AG08396 (cell line): ENCODE measurements at regions not wholly inside any gene's neighbourhood (a gene's known extent, or its start where the extent isn't known, plus 50 kb on each side); places are given as distances from the start of the nearest gene placed in this dataset.

ENCODE experiments used
- DNase-seq: peaks from one replicate; pipeline ENCODE4 v3.0.0; 2012; ENCODE audit warnings: low spot score, mixed read lengths

GRCh38 chr5:66469684-66470083 is 126.5 kb upstream of the MAST4 start:
- no peak for DNase-seq

GRCh38 chr5:66472010-66472409 is 124.2 kb upstream of the MAST4 start:
- no peak for DNase-seq

GRCh38 chr5:66475731-66476130 is 120.5 kb upstream of the MAST4 start:
- DNase-seq: no peak

DNA sequence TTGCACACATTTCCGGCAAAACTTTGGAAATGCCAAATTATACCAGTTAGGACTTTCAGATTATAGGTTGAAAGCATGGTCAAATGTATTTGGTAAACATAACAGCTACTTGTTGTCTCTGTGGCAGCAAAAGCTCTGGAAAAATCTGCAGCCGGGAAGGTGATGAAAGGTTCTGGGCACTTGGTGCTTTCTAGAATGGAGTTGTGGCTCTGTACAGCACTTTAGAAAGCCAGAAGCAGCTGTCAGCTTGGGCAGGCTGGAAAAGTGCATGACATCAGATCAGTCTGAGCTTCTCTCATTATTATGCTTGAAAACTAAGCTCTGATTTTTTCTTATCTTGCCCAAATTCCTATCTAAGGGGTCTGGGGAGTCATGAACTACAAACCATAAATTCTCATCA is 118.6 kb upstream of the MAST4 start:
- no peak for DNase-seq

GRCh38 chr5:66494437-66494836 is 101.8 kb upstream of the MAST4 start:
- DNase-seq: no peak

DNA sequence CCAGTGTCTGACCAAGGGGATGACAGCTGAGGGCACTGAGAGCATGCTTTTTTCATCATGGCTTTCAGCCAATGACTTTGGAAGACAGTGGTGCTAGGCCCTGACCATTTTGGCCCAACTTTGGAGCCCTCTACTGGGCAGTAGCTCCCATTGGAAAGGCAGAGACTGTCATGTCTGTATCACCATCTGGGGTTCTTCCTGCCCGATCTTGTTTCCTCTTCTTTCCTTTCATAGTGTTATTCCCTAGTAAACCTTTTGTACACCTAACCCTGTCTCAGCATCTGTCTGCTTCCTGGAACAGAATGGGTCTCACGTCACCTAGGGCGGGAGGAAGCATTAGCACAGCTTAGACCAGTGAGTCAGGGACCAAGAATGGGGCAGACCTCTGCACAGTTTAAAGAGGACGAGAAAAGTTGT is 97.4 kb upstream of the MAST4 start:
- DNase-seq: peak; percentile 10

DNA sequence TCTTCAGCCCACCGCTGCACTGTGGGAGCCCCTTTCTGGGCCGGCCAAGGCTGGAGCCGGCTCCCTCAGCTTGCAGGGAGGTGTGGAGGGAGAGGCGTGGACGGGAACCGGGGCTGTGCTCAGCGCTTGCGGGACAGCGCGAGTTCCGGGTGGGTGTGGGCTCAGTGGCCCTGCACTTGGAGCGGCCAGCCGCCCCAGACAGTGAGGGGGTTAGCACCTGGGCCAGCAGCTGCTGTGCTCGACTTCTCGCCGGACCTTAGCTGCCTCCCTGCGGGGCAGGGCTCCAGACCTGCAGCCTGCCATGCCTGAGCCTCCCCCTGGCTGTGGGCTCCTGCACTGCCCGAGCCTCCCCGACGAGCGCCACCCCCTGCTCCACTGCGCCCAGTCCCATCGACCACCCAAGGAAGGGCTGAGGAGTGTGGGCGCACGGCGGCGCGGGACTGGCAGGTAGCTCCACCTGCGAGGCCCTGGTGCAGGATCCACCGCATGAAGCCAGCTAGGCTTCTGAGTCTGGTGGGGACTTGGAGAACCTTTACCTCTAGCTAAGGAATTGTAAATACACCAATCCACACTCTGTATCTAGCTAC is 92.9 kb upstream of the MAST4 start:
- DNase-seq: no peak

GRCh38 chr5:66507106-66507505 is 89.1 kb upstream of the MAST4 start:
- DNase-seq: no peak

DNA sequence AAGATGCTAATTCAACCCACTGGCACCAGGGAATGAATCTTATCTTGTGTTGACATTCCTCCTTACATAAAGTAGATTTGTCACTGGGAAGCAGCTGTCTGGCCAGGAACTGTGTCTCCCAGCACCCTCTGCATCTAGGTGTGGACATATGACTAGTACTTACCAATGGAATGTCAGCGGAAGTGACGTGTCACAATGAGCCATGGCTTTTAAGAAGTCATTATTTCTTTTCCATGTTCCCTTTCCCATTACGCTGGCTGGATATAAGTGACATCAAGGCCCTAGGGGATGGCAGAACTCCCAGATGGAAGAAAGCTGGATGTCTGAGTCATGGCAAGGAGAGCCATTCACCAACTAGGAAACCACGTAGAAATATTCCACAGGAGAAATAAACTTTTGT is 84.7 kb upstream of the MAST4 start:
- DNase-seq: no peak

DNA sequence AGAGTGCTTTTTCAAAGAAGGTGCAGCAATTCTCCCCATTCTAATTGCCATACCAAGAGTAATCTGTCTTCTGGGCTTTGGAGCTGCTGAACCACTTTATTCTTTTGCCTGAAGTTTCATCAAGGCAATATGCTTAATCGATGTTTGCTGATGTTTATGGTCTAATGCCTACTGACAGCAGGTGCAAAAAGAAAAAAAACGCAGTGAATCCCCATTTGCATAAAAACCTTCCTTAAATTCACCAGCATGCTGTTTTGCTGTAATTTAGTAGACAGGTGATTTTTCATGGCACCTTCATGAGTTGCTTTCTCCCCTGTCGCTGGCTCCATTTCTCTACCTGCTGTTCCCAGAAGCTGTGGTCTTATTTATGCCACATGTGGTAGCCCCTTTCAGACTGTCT is 83.1 kb upstream of the MAST4 start:
- DNase-seq: no peak

DNA sequence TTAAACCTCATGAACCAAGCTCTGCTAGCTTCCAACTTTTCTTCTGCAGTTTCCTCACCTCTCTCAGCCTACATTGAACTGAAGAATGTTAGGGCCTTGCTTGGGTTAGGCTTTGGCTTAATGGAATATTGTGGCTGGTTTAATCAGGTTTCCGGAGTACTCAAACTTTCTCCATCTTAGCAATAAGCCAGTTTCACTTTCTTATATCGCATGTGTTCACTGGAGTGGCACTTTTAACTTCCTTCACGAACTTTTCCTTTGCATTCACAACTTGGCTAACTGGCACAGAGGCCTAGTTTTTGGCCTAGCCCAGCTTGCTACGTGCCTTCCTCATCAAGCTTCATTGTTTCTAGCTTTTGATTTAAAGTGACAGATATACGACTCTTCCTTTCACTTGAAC is 81.0 kb upstream of the MAST4 start:
- no peak for DNase-seq

- DNase-seq: no peak
These were observed 79.6 kb upstream of the MAST4 start for GRCh38 chr5:66516550-66516949.

- DNase-seq: no peak
These were observed 78.8 kb upstream of the MAST4 start for GRCh38 chr5:66517351-66517750.

- no peak for DNase-seq
These were observed 78.1 kb upstream of the MAST4 start for GRCh38 chr5:66518052-66518451.

GRCh38 chr5:66518753-66519152 is 77.4 kb upstream of the MAST4 start:
- no peak for DNase-seq

- DNase-seq: no peak
These were observed 76.6 kb upstream of the MAST4 start for GRCh38 chr5:66519626-66520025.

- no peak for DNase-seq
These were observed 75.3 kb upstream of the MAST4 start for GRCh38 chr5:66520854-66521253.

DNA sequence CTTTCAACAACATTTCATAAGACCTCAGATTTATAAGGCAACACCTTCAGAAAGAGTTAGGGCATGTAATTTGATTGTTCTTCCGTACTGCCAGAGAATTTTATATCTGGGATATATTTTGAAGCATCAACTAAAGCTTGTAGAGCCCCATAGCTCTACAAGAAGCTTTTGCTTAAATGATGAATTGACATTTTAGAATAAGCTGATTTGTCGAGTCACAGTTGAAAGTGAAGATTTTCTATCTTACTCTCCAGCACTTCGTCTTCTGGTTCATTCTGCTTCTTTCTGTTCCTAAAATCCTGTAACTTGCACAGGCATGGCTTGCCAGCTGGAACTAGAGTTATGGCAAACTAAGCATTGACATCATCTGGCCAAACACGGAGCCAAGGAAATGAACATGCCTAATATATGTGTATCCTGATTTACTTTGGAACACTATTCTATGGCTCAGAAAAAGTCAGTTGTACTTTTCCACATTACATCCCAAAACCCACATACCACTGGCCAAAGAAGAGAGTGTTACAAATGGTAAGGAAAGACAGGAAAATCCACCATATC is 68.6 kb upstream of the MAST4 start:
- DNase-seq: no peak

GRCh38 chr5:66529182-66529581 is 67.0 kb upstream of the MAST4 start:
- no peak for DNase-seq

DNA sequence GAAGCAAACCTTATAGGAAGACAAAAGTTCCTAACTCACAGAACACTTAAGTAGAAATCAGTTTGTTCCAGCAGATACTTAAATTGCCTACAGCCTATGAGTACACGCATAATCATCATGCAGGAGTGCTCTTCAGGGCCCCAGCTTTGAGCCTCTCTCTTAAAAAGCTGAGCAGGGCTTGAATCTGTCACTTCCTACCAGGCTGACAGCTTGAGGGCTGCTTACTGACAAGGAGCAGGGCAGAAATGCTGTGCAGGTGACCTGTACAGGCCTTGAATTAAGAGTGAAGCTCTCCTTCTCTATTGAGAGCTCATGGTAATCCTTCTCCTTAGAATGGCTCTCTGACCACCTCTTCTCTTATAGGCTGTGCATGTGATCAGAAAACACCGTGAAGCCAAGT is 66.5 kb upstream of the MAST4 start:
- no peak for DNase-seq

- no peak for DNase-seq
These were observed 58.1 kb upstream of the MAST4 start for GRCh38 chr5:66538126-66538525.

DNA sequence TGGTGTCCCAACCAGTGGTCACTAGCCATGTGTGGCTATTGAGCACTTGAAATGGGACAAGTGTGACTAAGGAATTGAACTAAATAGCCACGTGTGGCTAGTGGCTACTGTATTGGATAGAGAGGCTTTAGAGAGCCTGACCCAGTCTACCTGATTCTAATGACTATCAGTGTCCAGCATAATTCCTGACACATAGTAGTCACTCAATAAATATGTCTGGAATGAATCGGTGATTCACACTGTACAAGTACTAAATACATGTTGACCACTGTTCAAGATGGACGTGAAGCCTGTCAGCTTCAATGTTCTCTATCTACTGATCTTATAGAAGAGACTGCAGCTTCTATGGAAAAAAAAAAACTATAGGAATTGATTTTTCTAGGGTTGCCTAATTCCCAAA is 57.7 kb upstream of the MAST4 start:
- DNase-seq: no peak

- DNase-seq: no peak
These were observed 56.1 kb upstream of the MAST4 start for GRCh38 chr5:66540078-66540477.

GRCh38 chr5:66542711-66543110 is 53.5 kb upstream of the MAST4 start:
- no peak for DNase-seq
